Endothelial cell of umbilical vein (primary cell): ENCODE measurements at regions not wholly inside any gene's neighbourhood (a gene's known extent, or its start where the extent isn't known, plus 50 kb on each side); places are given as distances from the start of the nearest gene placed in this dataset.
"Not testable (repeated sequence)": the region's sequence is repeated elsewhere in the genome, so short reads cannot be mapped to it uniquely, and the experiment has no call there.

Experiments used
- BruUV-seq: library from RNA; stranded (reverse); fragments of 400-500 nt; replicated peaks from 2 replicates; lab custom pipeline; 2021; lab: Mats Ljungman, UMichigan
- CTCF ChIA-PET: fragments of 300-600, 350-600 bp; sonication (Branson Sonifier 250); formaldehyde crosslinking; loops from one replicate; lab custom pipeline; 2021; ENCODE audit warnings: antibody characterized with exemption, inconsistent platforms; lab: Charles Lee
- POLR2A ChIA-PET: fragments of 300-600, 350-600 bp; sonication (Branson Sonifier 250); formaldehyde crosslinking; loops from one replicate; lab custom pipeline; 2021; ENCODE audit warnings: antibody characterized with exemption, inconsistent platforms; lab: Charles Lee
- DNase-seq: peaks from one replicate; pipeline ENCODE4 v3.0.0-alpha.2; 2011; ENCODE audit warnings: low read depth, low spot score
- FAIRE-seq: peaks from 2 replicates; lab custom pipeline; 2011; peaks lifted over from hg19 to GRCh38; lab: Jason Lieb, UNC
- H2AFZ ChIP-seq: 2 replicates; pipeline ENCODE4 v1.6.0; 2012; ENCODE audit warnings: low read depth, low read length, control low read depth, inconsistent platforms
- H3K27ac ChIP-seq: 2 replicates; pipeline ENCODE4 v1.5.1; 2011; ENCODE audit warnings: low read depth, mild to moderate bottlenecking, control low read depth, low read length, moderate library complexity; ENCODE audit not compliant: insufficient read depth
- H3K27me3 ChIP-seq, 2 experiments: 2 replicates each; pipeline versions ENCODE4 v1.6.0 to v1.6.1; 2011; ENCODE audit warnings: low read length in 2 of 2, mixed read lengths in 1 of 2; ENCODE audit not compliant: control insufficient read depth in 2 of 2, insufficient read depth in 2 of 2
- H3K36me3 ChIP-seq, 2 experiments: 2 replicates in 1 of 2; 3 replicates in 1 of 2; pipeline ENCODE4 v1.5.1; 2011; ENCODE audit warnings: low read length in 2 of 2, mild to moderate bottlenecking in 1 of 2, moderate library complexity in 1 of 2; ENCODE audit not compliant: control insufficient read depth in 2 of 2, insufficient read depth in 2 of 2; ENCODE audit errors: extremely low read depth in 1 of 2
- H3K4me1 ChIP-seq: 3 replicates; pipeline ENCODE4 v1.5.1; 2011; ENCODE audit warnings: mild to moderate bottlenecking, low read length; ENCODE audit not compliant: control insufficient read depth, insufficient read depth; ENCODE audit errors: extremely low read depth
- H3K4me2 ChIP-seq: 2 replicates; pipeline ENCODE4 v1.6.1; 2011; ENCODE audit warnings: low read length, control low read depth, mixed read lengths; ENCODE audit not compliant: insufficient read depth
- H3K4me3 ChIP-seq, 3 experiments: fragments of 200-600 bp in 1 of 3; sonication (generic), shearing (Covaris generic) in 1 of 3; replicated peaks in 1 of 3; 2 replicates each; pipeline ENCODE4 v1.5.1; 2011 to 2016; ENCODE audit warnings: control low read depth in 3 of 3, low read length in 3 of 3, mild to moderate bottlenecking in 2 of 3, inconsistent platforms in 1 of 3, low read depth in 1 of 3, moderate library complexity in 1 of 3; ENCODE audit not compliant: insufficient read depth in 1 of 3
- H3K79me2 ChIP-seq: 2 replicates; pipeline ENCODE4 v1.6.0; 2012; ENCODE audit warnings: low read length, inconsistent platforms; ENCODE audit not compliant: control insufficient read depth, insufficient read depth
- H3K9ac ChIP-seq: replicated peaks from 2 replicates; pipeline ENCODE3; 2011; ENCODE audit warnings: low read length, control low read depth; ENCODE audit not compliant: insufficient read depth; ENCODE audit errors: extremely low read depth
- H3K9me1 ChIP-seq: replicated peaks from 3 replicates; pipeline ENCODE4 v1.6.0; 2011; ENCODE audit warnings: mild to moderate bottlenecking, low read length; ENCODE audit not compliant: control insufficient read depth, insufficient read depth; ENCODE audit errors: extremely low read depth
- H3K9me3 ChIP-seq: replicated peaks from 2 replicates; pipeline ENCODE4 v1.5.1; 2012; ENCODE audit warnings: low read length, inconsistent platforms; ENCODE audit not compliant: control insufficient read depth, insufficient read depth
- H4K20me1 ChIP-seq: replicated peaks from 2 replicates; pipeline ENCODE3; 2011; ENCODE audit warnings: mild to moderate bottlenecking, low read length; ENCODE audit not compliant: control insufficient read depth, insufficient read depth; ENCODE audit errors: extremely low read depth
- EZH2 ChIP-seq: IDR thresholded peaks from 2 replicates; pipeline ENCODE4 v1.6.1; 2012; ENCODE audit warnings: borderline replicate concordance, low read depth, mild to moderate bottlenecking, moderate library complexity, low read length, inconsistent platforms; ENCODE audit not compliant: severe bottlenecking
- FOS ChIP-seq: IDR thresholded peaks from 2 replicates; pipeline ENCODE4 v1.6.1; 2011; ENCODE audit warnings: mild to moderate bottlenecking, low read length, moderate library complexity, borderline replicate concordance; ENCODE audit not compliant: insufficient read depth
- GATA2 ChIP-seq: IDR thresholded peaks from 2 replicates; pipeline ENCODE4 v1.7.0; 2011; ENCODE audit warnings: low read depth, mild to moderate bottlenecking, moderate library complexity, mixed read lengths, low read length; ENCODE audit not compliant: insufficient read length, insufficient read depth
- JUN ChIP-seq: IDR thresholded peaks from 2 replicates; pipeline ENCODE4 v1.6.1; 2011; ENCODE audit warnings: borderline replicate concordance, low read depth; ENCODE audit not compliant: insufficient read length, insufficient read depth
- MYC ChIP-seq: IDR thresholded peaks from one replicate; pipeline ENCODE4 v1.6.1; 2011; ENCODE audit warnings: mild to moderate bottlenecking, low read depth, low read length
- POLR2A ChIP-seq: IDR thresholded peaks from 2 replicates; pipeline ENCODE4 v1.6.1; 2012; ENCODE audit warnings: low read depth, mild to moderate bottlenecking, control low read depth, low read length
- POLR2AphosphoS5 ChIP-seq: IDR thresholded peaks from 2 replicates; pipeline ENCODE4 v1.6.1; 2012; ENCODE audit warnings: low read depth, mild to moderate bottlenecking, control low read depth, low read length, moderate library complexity; ENCODE audit not compliant: insufficient read depth
- dilution Hi-C: fragments of 300-500 bp; cut with MboI; formaldehyde crosslinking; loops from one replicate; pipeline ENCODE4 v1.15.0; 2019; ENCODE audit warnings: low sequenced_read_pairs; ENCODE audit not compliant: extremely low pct_ligation_motif_present
- intact Hi-C: fragments of 100-400 bp; cut with micrococcal nuclease; formaldehyde crosslinking; loops from one replicate; pipeline ENCODE4 v1.10.0; 2022
- TF ChIP-seq, protein P1 (sequence below), 2 donors: IDR thresholded peaks; 1 replicate in 1 of 2; 2 replicates in 1 of 2; pipeline ENCODE4 v1.5.1; 2011; ENCODE audit warnings: low read length in 2 of 2, mild to moderate bottlenecking in 2 of 2, moderate library complexity in 2 of 2, control low read depth in 1 of 2, inconsistent platforms in 1 of 2, low read depth in 1 of 2; ENCODE audit not compliant: insufficient read depth in 1 of 2; ENCODE audit errors: extremely low read depth in 1 of 2
- TF ChIP-seq, protein P2 (sequence below): IDR thresholded peaks from 2 replicates; pipeline ENCODE4 v1.6.1; 2011; ENCODE audit not compliant: insufficient read depth, insufficient read length

DNA sequence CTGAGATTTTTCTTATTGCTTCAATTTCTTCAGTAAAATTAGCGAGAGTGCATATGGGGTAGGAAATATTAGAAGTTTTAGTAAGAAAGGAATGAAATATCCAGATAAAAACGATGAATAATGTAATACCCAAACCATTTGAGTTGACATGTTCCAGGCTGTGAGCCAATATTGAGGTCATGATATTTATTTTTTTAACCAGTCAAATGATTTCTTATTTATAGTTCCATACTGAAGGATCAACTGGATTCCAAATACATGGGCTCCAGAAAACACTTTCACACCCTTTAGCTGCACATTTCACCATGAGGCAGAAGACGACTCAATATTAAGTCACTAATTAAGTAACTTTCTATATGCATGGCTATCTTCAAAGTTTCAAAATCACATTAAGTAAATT lies 312.5 kb downstream of the PPP1R3A start:
- Histone ChIP-seq H3K27me3 (no peaks in the 10 kb centered on the region), H3K79me2 (no peaks in the 10 kb centered on the region), H3K9me3 (no peaks in the 10 kb centered on the region), H2AFZ (no peak overlapping the region), H3K27ac (no peak overlapping the region), H4K20me1 (no peaks in the 10 kb centered on the region), H3K4me3 (no peak overlapping the region), H3K9ac (no peak overlapping the region), H3K4me2 (no peak overlapping the region), H3K36me3 (no peaks in the 10 kb centered on the region), H3K9me1 (no peaks in the 10 kb centered on the region), H3K4me1 (no peaks in the 10 kb centered on the region)
- TF ChIP-seq POLR2A (no peak), GATA2 (no peak), POLR2AphosphoS5 (no peak), EZH2 (no peak), FOS (no peak), MYC (no peak), JUN (no peak)
- TF ChIP-seq, protein P1, sequence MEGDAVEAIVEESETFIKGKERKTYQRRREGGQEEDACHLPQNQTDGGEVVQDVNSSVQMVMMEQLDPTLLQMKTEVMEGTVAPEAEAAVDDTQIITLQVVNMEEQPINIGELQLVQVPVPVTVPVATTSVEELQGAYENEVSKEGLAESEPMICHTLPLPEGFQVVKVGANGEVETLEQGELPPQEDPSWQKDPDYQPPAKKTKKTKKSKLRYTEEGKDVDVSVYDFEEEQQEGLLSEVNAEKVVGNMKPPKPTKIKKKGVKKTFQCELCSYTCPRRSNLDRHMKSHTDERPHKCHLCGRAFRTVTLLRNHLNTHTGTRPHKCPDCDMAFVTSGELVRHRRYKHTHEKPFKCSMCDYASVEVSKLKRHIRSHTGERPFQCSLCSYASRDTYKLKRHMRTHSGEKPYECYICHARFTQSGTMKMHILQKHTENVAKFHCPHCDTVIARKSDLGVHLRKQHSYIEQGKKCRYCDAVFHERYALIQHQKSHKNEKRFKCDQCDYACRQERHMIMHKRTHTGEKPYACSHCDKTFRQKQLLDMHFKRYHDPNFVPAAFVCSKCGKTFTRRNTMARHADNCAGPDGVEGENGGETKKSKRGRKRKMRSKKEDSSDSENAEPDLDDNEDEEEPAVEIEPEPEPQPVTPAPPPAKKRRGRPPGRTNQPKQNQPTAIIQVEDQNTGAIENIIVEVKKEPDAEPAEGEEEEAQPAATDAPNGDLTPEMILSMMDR (IDR thresholded peaks at IDR 0.05; ENCODE audit: extremely low read depth in 1 of 2, insufficient read depth in 1 of 2, low read depth in 1 of 2, low read length in 2 of 2): no peak
- TF ChIP-seq, protein P2, sequence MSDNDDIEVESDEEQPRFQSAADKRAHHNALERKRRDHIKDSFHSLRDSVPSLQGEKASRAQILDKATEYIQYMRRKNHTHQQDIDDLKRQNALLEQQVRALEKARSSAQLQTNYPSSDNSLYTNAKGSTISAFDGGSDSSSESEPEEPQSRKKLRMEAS: no peak
- dilution Hi-C loops: no loop called here
- CTCF ChIA-PET: no interaction called here
- FAIRE-seq (no peak), DNase-seq (no peak)
- BruUV-seq: no TSS peak
- POLR2A ChIA-PET: no interaction called here
- intact Hi-C loops: no loop called here

DNA sequence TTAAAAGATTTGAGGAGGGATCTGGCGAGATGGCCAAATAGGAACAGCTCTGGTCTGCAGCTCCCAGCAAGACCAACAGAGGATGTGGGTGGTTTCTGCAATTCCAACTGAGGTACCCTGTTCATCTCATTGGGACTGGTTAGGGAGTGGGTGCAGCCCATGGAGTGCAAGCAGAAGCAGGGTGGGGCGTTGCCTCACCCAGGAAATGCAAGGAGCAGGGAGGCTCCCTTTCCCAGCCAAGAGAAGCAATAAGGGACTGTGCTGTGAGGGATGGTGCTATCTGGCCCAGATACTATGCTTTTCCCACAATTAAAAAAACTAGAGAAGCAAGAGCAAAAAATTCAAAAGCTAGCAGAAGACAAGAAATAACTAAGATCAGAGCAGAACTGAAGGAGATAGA lies 318.4 kb downstream of the PPP1R3A start:
- not testable (repeated sequence) for FAIRE-seq, H2AFZ ChIP-seq, H3K9me1 ChIP-seq

DNA sequence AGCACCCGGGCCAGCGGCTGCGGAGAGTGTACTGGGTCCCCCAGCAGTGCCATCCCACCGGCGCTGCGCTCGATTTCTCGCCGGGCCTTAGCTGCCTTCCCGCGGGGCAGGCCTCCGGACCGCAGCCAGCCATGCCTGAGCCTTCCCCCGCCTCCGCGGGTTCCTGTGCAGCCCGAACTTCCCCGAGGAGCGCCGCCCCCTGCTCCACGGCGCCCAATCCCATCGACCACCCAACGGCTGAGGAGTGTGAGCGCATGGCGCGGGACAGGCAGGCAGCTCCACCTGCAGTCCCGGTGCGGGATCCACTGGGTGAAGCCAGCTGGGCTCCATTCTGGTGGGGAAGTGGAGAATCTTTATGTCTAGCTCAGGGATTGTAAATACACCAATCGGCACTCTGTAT lies 325.4 kb downstream of the PPP1R3A start:
- H3K4me2 ChIP-seq, intact Hi-C loops, H3K36me3 ChIP-seq, H3K9me3 ChIP-seq, H3K4me1 ChIP-seq, H3K27ac ChIP-seq, H3K79me2 ChIP-seq, H2AFZ ChIP-seq, H3K27me3 ChIP-seq, CTCF ChIA-PET, DNase-seq, H3K9ac ChIP-seq, FAIRE-seq, H3K4me3 ChIP-seq, dilution Hi-C loops, H3K9me1 ChIP-seq, BruUV-seq, POLR2A ChIA-PET, H4K20me1 ChIP-seq: not testable (repeated sequence)

More for the DNA sequence above, 318.4 kb downstream of the PPP1R3A start:
- H4K20me1 ChIP-seq, H3K4me2 ChIP-seq, H3K27ac ChIP-seq, H3K79me2 ChIP-seq, dilution Hi-C loops, H3K36me3 ChIP-seq, POLR2A ChIA-PET, H3K4me3 ChIP-seq, CTCF ChIA-PET, DNase-seq, H3K9me3 ChIP-seq, H3K9ac ChIP-seq, H3K4me1 ChIP-seq, BruUV-seq, intact Hi-C loops, H3K27me3 ChIP-seq: not testable (repeated sequence)
